LNCaP clone FGC (cell line): ENCODE measurements at regions not wholly inside any gene's neighbourhood (a gene's known extent, or its start where the extent isn't known, plus 50 kb on each side); places are given as distances from the start of the nearest gene placed in this dataset.

ENCODE experiments used
- DNase-seq: peaks from one replicate; pipeline ENCODE4 v3.0.0-alpha.2; 2011; ENCODE audit warnings: low read depth
- H3K4me3 ChIP-seq: 2 replicates; pipeline ENCODE4 v1.5.1; 2011; ENCODE audit warnings: mild to moderate bottlenecking, low read depth, low read length, control low read depth
- CTCF ChIP-seq: IDR thresholded peaks from 2 replicates; pipeline ENCODE4 v1.5.1; 2012; ENCODE audit warnings: mild to moderate bottlenecking; ENCODE audit not compliant: control insufficient read depth, insufficient read depth; ENCODE audit errors: extremely low read depth

DNA sequence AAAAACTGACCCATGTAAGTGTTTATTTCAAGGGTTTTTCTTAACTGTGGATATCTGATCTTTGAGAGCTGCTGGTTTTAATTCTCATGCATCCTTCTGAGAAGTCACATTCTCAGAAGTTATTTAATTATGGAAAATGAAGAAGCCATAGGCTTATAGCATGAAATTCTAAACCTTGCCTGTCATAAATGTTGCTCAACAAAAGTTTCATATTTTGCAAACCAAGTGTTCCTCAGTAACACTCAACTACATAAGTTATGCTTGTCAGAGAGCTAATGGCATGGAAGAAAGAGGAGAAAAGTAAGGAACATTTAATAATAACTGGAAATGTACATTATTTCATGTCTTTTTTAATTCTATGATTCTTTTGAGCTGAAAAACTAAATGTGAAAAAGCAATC, 78.6 kb upstream of the MPP7 start:
- TF ChIP-seq CTCF, result no peak
- DNase-seq, result no peak
- H3K4me3 ChIP-seq, result no peak overlapping the region

DNA sequence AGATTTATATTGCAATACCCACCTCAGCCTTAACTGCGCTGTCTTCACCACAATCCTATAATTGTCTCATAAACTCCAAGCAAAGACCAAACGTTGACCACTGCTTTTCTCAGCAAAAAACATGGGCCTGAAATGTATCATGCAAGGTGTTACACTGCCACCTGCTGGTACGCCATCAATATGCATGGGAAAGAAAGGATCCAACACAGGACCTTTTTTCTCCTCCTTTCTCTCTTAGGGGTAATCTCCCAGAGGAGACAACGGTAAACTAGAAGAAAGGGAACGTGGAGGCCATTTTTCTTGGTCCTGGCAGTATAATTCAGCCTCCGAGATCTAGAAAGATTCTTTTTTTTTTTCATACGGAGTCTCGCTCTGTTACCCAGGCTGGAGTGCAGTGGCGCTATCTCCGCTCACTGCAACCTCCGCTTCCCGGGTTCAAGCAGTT, 79.1 kb upstream of the MPP7 start:
- peak overlapping the region; percentile 45 for H3K4me3 ChIP-seq
- DNase-seq, result peak; percentile 88
- TF ChIP-seq CTCF, result peak; percentile 94

DNA sequence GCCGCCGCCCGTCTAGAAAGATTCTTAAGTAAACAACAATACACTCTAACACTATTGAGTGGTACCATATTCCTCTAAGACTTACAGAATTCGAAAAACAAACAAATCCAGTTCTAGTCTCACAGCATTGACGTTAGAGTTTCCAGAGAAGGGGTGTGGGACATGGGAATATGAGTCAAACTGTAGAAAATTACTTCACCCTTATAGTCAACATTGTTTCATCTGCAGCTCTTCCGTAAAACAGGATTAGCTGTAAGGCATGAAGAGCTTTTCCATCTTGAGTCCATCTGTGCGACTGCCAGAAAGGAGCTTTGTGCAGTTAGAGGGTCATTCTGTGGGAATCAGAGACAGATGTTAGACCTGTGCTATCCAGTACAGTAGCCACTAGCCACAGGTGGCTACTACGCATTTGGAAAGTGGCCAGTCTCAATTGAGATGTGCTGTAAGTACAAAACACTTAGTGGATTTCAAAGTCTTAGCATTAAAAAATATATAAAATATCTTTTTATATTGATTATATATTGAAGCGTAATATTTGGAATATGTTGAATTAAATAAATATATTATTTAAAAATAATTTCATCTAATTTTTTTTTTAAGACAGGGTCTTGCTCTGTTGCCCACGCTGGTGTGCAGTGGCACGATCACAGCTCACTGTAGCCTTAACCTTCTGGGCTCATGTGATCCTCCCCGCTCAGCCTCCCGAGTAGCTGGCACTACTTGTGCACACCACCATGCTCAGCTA, 79.8 kb upstream of the MPP7 start:
- no peak for TF ChIP-seq CTCF
- DNase-seq, result no peak
- H3K4me3 ChIP-seq, result peak overlapping the region; percentile 45

GRCh38 chr10:28384557-28384956, 81.7 kb upstream of the MPP7 start:
- no peak overlapping the region for H3K4me3 ChIP-seq
- DNase-seq, result no peak
- no peak for TF ChIP-seq CTCF

DNA sequence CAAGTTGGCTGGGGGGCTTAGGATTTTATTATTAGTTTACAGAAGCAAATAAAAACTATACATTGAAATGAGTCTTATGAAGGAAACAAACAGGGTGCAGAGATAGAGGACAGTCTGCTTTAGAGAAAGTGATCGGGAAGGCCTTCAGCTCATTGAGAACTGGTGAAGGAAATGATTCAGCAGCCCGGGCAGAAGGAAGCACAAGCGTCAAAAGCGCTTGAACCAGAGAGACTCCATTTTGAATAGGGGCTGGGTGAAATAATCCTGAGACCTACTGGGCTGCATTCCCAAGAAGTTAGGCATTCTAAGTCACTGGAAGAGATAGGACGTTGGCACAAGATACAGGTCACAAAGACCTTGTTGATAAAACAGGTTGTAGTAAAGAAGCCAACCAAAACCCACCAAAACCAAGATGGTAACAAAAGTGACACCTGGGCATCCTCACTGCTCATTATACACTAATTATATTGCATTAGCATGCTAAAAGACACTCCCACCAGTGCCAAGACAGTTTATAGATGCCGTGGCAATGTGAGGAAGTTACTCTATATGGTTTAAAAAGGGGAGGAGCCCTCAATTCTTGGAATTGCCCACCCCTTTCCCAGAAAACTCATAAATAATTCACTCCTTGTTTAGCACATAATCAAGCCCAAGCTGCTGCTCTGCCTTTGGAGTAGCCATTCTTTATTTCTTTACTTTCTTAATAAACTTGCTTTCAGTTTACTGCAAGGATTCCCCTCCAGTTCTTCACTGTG, 83.1 kb upstream of the MPP7 start:
- no peak for TF ChIP-seq CTCF
- no peak overlapping the region for H3K4me3 ChIP-seq
- no peak for DNase-seq

DNA sequence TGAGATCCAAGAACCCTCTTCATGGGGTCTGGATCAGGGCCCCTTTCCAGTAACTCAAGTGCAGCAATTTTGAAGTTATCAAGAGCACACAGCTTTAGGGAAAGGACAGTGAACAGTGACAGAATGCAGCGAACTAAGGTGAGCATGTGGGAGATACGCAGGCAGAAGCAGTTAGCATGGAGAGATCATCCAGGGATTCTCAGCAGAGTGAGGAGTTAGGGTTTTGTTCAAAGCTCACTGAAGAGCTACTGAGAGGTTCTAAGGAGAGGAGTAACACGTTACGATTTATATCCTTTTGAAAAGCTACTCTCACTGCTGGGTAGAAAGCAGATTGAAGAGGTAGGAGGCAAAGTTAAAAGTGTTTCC, 83.6 kb upstream of the MPP7 start:
- no peak for DNase-seq
- H3K4me3 ChIP-seq, result no peak overlapping the region
- TF ChIP-seq CTCF, result no peak

GRCh38 chr10:28387140-28387539, 84.3 kb upstream of the MPP7 start:
- H3K4me3 ChIP-seq, result no peak overlapping the region
- no peak for TF ChIP-seq CTCF
- no peak for DNase-seq
